HepG2 (cell line): ENCODE measurements at regions not wholly inside any gene's neighbourhood (a gene's known extent, or its start where the extent isn't known, plus 50 kb on each side); places are given as distances from the start of the nearest gene placed in this dataset.

Source experiments
- CHD4 ChIP-seq: fragments of 200-600 bp; sonication (generic); IDR thresholded peaks from 2 replicates; pipeline ENCODE4 v1.7.0; 2017; ENCODE audit warnings: mild to moderate bottlenecking, low read length, borderline replicate concordance
- FOXA3 ChIP-seq: IDR thresholded peaks from 2 replicates; pipeline ENCODE4 v1.6.1; 2016; ENCODE audit warnings: missing genetic modification reagents, missing compliant biosample characterization
- GTF2F1 ChIP-seq: fragments of 150-350 bp; IDR thresholded peaks from 2 replicates; pipeline ENCODE4 v1.6.1; 2014; ENCODE audit warnings: low read length
- HOXA7 ChIP-seq: sonication (generic); formaldehyde crosslinking; IDR thresholded peaks from 2 replicates; pipeline ENCODE4 v1.8.1; 2022; ENCODE audit warnings: mild to moderate bottlenecking, missing genetic modification reagents, moderate library complexity
- IKZF1 ChIP-seq: fragments of 450-650 bp; IDR thresholded peaks from 2 replicates; pipeline ENCODE4 v1.7.1; 2016
- IKZF5 ChIP-seq: IDR thresholded peaks from 2 replicates; pipeline ENCODE4 v1.6.1; 2018; ENCODE audit warnings: missing genetic modification reagents, mild to moderate bottlenecking, missing compliant biosample characterization
- KDM2A ChIP-seq: sonication (generic); formaldehyde crosslinking; IDR thresholded peaks from 2 replicates; pipeline ENCODE4 v1.4.0; 2020; ENCODE audit warnings: low read depth, missing genetic modification reagents, borderline replicate concordance
- KDM6A ChIP-seq: IDR thresholded peaks from 2 replicates; pipeline ENCODE4 v1.6.1; 2016; ENCODE audit warnings: low read depth
- MED1 ChIP-seq: sonication (generic); formaldehyde crosslinking; IDR thresholded peaks from 2 replicates; pipeline ENCODE4 v1.4.0; 2020; ENCODE audit warnings: missing genetic modification reagents
- NONO ChIP-seq, 2 experiments: fragments of 450-650 bp in 1 of 2; sonication (generic) in 1 of 2; formaldehyde crosslinking in 1 of 2; IDR thresholded peaks in 1 of 2; conservative IDR thresholded peaks in 1 of 2; 2 replicates each; pipeline versions ENCODE4 v1.6.1 to v1.8.0; 2017 to 2022; ENCODE audit warnings: mild to moderate bottlenecking in 1 of 2, missing genetic modification reagents in 1 of 2, moderate library complexity in 1 of 2
- PPARG ChIP-seq: conservative IDR thresholded peaks from 2 replicates; pipeline ENCODE4 v1.6.1; 2016; ENCODE audit warnings: missing biosample characterization, missing genetic modification reagents
- RARA ChIP-seq: IDR thresholded peaks from 2 replicates; pipeline ENCODE4 v1.6.1; 2016; ENCODE audit warnings: missing genetic modification reagents, missing compliant biosample characterization
- RFXANK ChIP-seq: IDR thresholded peaks from 2 replicates; pipeline ENCODE4 v1.6.1; 2016
- ZBTB25 ChIP-seq: IDR thresholded peaks from 2 replicates; pipeline ENCODE4 v1.6.1; 2018; ENCODE audit warnings: missing genetic modification reagents
- ZNF160 ChIP-seq: sonication (generic); formaldehyde crosslinking; IDR thresholded peaks from 2 replicates; pipeline ENCODE4 v1.8.0; 2022; ENCODE audit warnings: mild to moderate bottlenecking, inconsistent platforms, missing genetic modification reagents
- ZNF333 ChIP-seq: sonication (generic); formaldehyde crosslinking; IDR thresholded peaks from 2 replicates; pipeline ENCODE4 v1.4.0; 2020; ENCODE audit warnings: mild to moderate bottlenecking, missing genetic modification reagents, borderline replicate concordance
- ZNF33A ChIP-seq: sonication (generic); formaldehyde crosslinking; IDR thresholded peaks from 2 replicates; pipeline ENCODE4 v1.5.1; 2020; ENCODE audit warnings: missing genetic modification reagents, mild to moderate bottlenecking, moderate library complexity, borderline replicate concordance
- ZNF430 ChIP-seq: sonication (generic); formaldehyde crosslinking; IDR thresholded peaks from 2 replicates; pipeline ENCODE4 v1.9.0; 2021; ENCODE audit warnings: mild to moderate bottlenecking, missing genetic modification reagents
- ZNF687 ChIP-seq: sonication (generic); formaldehyde crosslinking; IDR thresholded peaks from 2 replicates; pipeline ENCODE4 v1.5.1; 2020; ENCODE audit warnings: mild to moderate bottlenecking, missing genetic modification reagents, moderate library complexity
- ZNF709 ChIP-seq: sonication (generic); formaldehyde crosslinking; IDR thresholded peaks from 2 replicates; pipeline ENCODE4 v1.5.0; 2020; ENCODE audit warnings: mild to moderate bottlenecking, missing genetic modification reagents
- TF ChIP-seq, protein P1 (sequence below): sonication (generic); formaldehyde crosslinking; IDR thresholded peaks from 2 replicates; pipeline ENCODE4 v1.4.0; 2020; ENCODE audit warnings: missing genetic modification reagents
- TF ChIP-seq, protein P2 (sequence below): sonication (generic); IDR thresholded peaks from 2 replicates; pipeline ENCODE4 v1.6.1; 2016; ENCODE audit warnings: low read depth, borderline replicate concordance

DNA sequence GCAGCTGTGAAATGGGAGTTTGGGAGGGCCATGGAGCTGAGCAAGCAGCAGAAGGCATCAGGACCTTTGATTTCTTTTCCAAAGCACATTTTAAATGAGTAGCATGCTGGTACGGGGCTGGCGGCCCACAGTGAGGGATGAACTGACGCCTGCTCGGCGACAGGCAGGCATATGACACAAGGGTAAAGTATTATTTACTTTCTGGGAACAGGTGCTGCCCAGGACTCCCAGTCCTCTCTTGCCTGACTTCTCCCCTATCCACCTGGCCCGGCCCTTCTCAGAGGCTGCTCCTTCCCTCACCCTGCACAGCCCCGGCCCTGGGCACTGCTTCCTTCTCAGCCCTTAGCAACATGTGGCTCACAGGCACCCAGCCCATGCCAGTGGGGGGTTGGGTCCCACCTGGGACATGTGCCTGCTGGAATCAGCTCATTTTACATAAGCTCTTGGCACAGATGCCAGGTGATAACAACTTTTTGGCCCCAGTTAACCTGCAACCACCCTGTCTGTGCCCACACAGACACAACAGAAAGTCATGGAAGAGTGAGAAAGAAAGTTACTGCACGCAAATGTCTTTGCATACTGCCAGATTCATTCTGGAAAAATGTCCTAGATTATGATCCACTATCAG lies 112.3 kb upstream of the GADD45A start (continued):
- TF ChIP-seq ZNF709 (CRISPR knock-in tag) (no peak), ZNF687 (CRISPR knock-in tag) (peak; percentile 63), IKZF5 (no peak; the same call in 1 of the 2 replicates), GTF2F1 (no peak), KDM6A (no peak), NONO (IDR thresholded peaks at IDR 0.05) (no peak), NONO (CRISPR knock-in tag; conservative IDR thresholded peaks at IDR 0.05) (no peak), IKZF1 (no peak), ZNF333 (CRISPR knock-in tag) (no peak), RARA (CRISPR knock-in tag) (0 out of 2 replicates have a peak, but pooled peaks have one; percentile 18), RFXANK (CRISPR knock-in tag) (no peak), PPARG (CRISPR knock-in tag) (no peak), FOXA3 (CRISPR knock-in tag) (no peak), ZNF33A (CRISPR knock-in tag) (no peak), HOXA7 (CRISPR knock-in tag) (no peak), CHD4 (no peak), MED1 (CRISPR knock-in tag) (0 out of 2 replicates have a peak, but pooled peaks have one; percentile 11), ZNF160 (no peak), ZNF430 (CRISPR knock-in tag) (0 out of 2 replicates have a peak, but pooled peaks have one; percentile 33), ZBTB25 (CRISPR knock-in tag) (no peak), KDM2A (CRISPR knock-in tag) (no peak)
- TF ChIP-seq, protein P1, sequence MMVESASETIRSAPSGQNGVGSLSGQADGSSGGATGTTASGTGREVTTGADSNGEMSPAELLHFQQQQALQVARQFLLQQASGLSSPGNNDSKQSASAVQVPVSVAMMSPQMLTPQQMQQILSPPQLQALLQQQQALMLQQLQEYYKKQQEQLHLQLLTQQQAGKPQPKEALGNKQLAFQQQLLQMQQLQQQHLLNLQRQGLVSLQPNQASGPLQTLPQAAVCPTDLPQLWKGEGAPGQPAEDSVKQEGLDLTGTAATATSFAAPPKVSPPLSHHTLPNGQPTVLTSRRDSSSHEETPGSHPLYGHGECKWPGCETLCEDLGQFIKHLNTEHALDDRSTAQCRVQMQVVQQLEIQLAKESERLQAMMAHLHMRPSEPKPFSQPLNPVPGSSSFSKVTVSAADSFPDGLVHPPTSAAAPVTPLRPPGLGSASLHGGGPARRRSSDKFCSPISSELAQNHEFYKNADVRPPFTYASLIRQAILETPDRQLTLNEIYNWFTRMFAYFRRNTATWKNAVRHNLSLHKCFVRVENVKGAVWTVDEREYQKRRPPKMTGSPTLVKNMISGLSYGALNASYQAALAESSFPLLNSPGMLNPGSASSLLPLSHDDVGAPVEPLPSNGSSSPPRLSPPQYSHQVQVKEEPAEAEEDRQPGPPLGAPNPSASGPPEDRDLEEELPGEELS (CRISPR knock-in tag), result peak; percentile 33; the same call in 1 of the 2 replicates
- TF ChIP-seq, protein P2, sequence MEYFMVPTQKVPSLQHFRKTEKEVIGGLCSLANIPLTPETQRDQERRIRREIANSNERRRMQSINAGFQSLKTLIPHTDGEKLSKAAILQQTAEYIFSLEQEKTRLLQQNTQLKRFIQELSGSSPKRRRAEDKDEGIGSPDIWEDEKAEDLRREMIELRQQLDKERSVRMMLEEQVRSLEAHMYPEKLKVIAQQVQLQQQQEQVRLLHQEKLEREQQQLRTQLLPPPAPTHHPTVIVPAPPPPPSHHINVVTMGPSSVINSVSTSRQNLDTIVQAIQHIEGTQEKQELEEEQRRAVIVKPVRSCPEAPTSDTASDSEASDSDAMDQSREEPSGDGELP, result peak; percentile 45; the same call in 1 of the 2 replicates
